SK-N-SH treated with all-trans-retinoic acid at 6 μM for 48 hours (cell line): ENCODE measurements at regions not wholly inside any gene's neighbourhood (a gene's known extent, or its start where the extent isn't known, plus 50 kb on each side); places are given as distances from the start of the nearest gene placed in this dataset.
"Not testable (repeated sequence)": the region's sequence is repeated elsewhere in the genome, so short reads cannot be mapped to it uniquely, and the experiment has no call there.

Experiments
- ATAC-seq: fragments of 200-7000 bp; cut with Tn5 transposase; 3 replicates; pipeline ENCODE4 v1.9.1; 2020; ENCODE audit warnings: mild to moderate bottlenecking, moderate library complexity
- ARNTL ChIP-seq: fragments of 450-650 bp; formaldehyde crosslinking; IDR thresholded peaks from 2 replicates; pipeline ENCODE4 v1.5.0; 2020; ENCODE audit warnings: low read depth, mild to moderate bottlenecking, moderate library complexity, borderline replicate concordance
- BACH2 ChIP-seq: fragments of 250-450 bp; sonication (Bioruptor Pico); IDR thresholded peaks from 2 replicates; pipeline ENCODE4 v1.9.0; 2021; ENCODE audit warnings: mild to moderate bottlenecking, borderline replicate concordance
- CREB5 ChIP-seq: fragments of 250-450 bp; sonication (Bioruptor Pico); IDR thresholded peaks from 2 replicates; pipeline ENCODE4 v1.5.1; 2020; ENCODE audit warnings: low read depth, mild to moderate bottlenecking, moderate library complexity
- CSDC2 ChIP-seq: fragments of 250-450 bp; sonication (Bioruptor Pico); IDR thresholded peaks from 2 replicates; pipeline ENCODE4 v1.5.0; 2020; ENCODE audit warnings: mild to moderate bottlenecking, moderate library complexity
- ESRRG ChIP-seq: fragments of 250-450 bp; sonication (Bioruptor Pico); IDR thresholded peaks from 2 replicates; pipeline ENCODE4 v1.6.1; 2021; ENCODE audit warnings: mild to moderate bottlenecking
- GLIS3 ChIP-seq: fragments of 250-450 bp; sonication (Bioruptor Pico); IDR thresholded peaks from 2 replicates; pipeline ENCODE4 v1.5.0; 2020; ENCODE audit warnings: mild to moderate bottlenecking, moderate library complexity
- ISL1 ChIP-seq: fragments of 250-450 bp; sonication (Bioruptor Pico); IDR thresholded peaks from 2 replicates; pipeline ENCODE4 v2.1.2; 2022; ENCODE audit warnings: mild to moderate bottlenecking, moderate library complexity
- OSR1 ChIP-seq: fragments of 250-450 bp; sonication (Bioruptor Pico); IDR thresholded peaks from 2 replicates; pipeline ENCODE4 v1.8.0; 2022; ENCODE audit warnings: moderate library complexity, mild to moderate bottlenecking, inconsistent platforms
- PATZ1 ChIP-seq: fragments of 250-450 bp; sonication (Bioruptor Pico); IDR thresholded peaks from 2 replicates; pipeline ENCODE4 v1.8.0; 2020; ENCODE audit warnings: mild to moderate bottlenecking, moderate library complexity, borderline replicate concordance
- POU6F1 ChIP-seq: fragments of 250-450 bp; sonication (Bioruptor Pico); IDR thresholded peaks from 2 replicates; pipeline ENCODE4 v1.8.0; 2021; ENCODE audit warnings: low read depth, mild to moderate bottlenecking, moderate library complexity, borderline replicate concordance
- PPARA ChIP-seq: fragments of 250-450 bp; sonication (Bioruptor Pico); IDR thresholded peaks from 2 replicates; pipeline ENCODE4 v1.5.0; 2020; ENCODE audit warnings: mild to moderate bottlenecking, borderline replicate concordance
- SNAI2 ChIP-seq: fragments of 250-450 bp; sonication (Bioruptor Pico); IDR thresholded peaks from 2 replicates; pipeline ENCODE4 v1.5.0; 2020; ENCODE audit warnings: mild to moderate bottlenecking, moderate library complexity
- TCF4 ChIP-seq: fragments of 250-450 bp; sonication (Bioruptor Pico); IDR thresholded peaks from 2 replicates; pipeline ENCODE4 v1.8.0; 2021; ENCODE audit warnings: mild to moderate bottlenecking, moderate library complexity, borderline replicate concordance
- TOX ChIP-seq: fragments of 250-450 bp; sonication (Bioruptor Pico); IDR thresholded peaks from 2 replicates; pipeline ENCODE4 v1.8.0; 2021; ENCODE audit warnings: mild to moderate bottlenecking, moderate library complexity, borderline replicate concordance
- TSHZ2 ChIP-seq: fragments of 250-450 bp; sonication (Bioruptor Pico); IDR thresholded peaks from 2 replicates; pipeline ENCODE4 v1.5.0; 2020; ENCODE audit warnings: mild to moderate bottlenecking, moderate library complexity
- ZC3H10 ChIP-seq: fragments of 250-450 bp; sonication (Bioruptor Pico); IDR thresholded peaks from 2 replicates; pipeline ENCODE4 v1.5.1; 2021; ENCODE audit warnings: mild to moderate bottlenecking, moderate library complexity
- ZFP3 ChIP-seq: fragments of 250-450 bp; sonication (Bioruptor Pico); IDR thresholded peaks from 2 replicates; pipeline ENCODE4 v1.5.0; 2020; ENCODE audit warnings: mild to moderate bottlenecking, moderate library complexity
- ZFP30 ChIP-seq: fragments of 450-650 bp; formaldehyde crosslinking; IDR thresholded peaks from 2 replicates; pipeline ENCODE4 v1.5.0; 2022; ENCODE audit warnings: mild to moderate bottlenecking, moderate library complexity
- ZNF565 ChIP-seq: fragments of 450-650 bp; formaldehyde crosslinking; conservative IDR thresholded peaks from 2 replicates; pipeline ENCODE4 v1.5.0; 2020; ENCODE audit warnings: low read depth, mild to moderate bottlenecking, moderate library complexity
- ZNF70 ChIP-seq: fragments of 450-650 bp; formaldehyde crosslinking; IDR thresholded peaks from 2 replicates; pipeline ENCODE4 v1.5.0; 2020; ENCODE audit warnings: mild to moderate bottlenecking, moderate library complexity
- ZNF8 ChIP-seq: fragments of 450-650 bp; formaldehyde crosslinking; IDR thresholded peaks from 2 replicates; pipeline ENCODE4 v1.5.0; 2020; ENCODE audit warnings: mild to moderate bottlenecking, moderate library complexity

GRCh38 chr11:96576383-96576782, 186.6 kb downstream of the JRKL start (continued):
- no peak for TF ChIP-seq POU6F1 (CRISPR knock-in tag)
- TF ChIP-seq ZNF70 (CRISPR knock-in tag): no peak
- TF ChIP-seq GLIS3: no peak

GRCh38 chr11:96578379-96578778, 188.6 kb downstream of the JRKL start:
- ATAC-seq: no peak
- TF ChIP-seq ZNF565 (CRISPR knock-in tag): no peak
- TF ChIP-seq ESRRG (CRISPR knock-in tag): no peak

- TF ChIP-seq ARNTL (CRISPR knock-in tag): no peak
- TF ChIP-seq TSHZ2: no peak
- no peak for TF ChIP-seq OSR1 (CRISPR knock-in tag)
- ATAC-seq: no peak
These were observed 189.8 kb downstream of the JRKL start for GRCh38 chr11:96579656-96580055.

- TF ChIP-seq ZNF8 (CRISPR knock-in tag) (no peak), GLIS3 (no peak), ZNF565 (CRISPR knock-in tag) (no peak), ZC3H10 (CRISPR knock-in tag) (no peak), ZNF70 (CRISPR knock-in tag) (no peak), ZFP3 (no peak), SNAI2 (CRISPR knock-in tag) (no peak), TOX (no peak)
- TF ChIP-seq, all 23 proteins: peak for 0
- no peak for ATAC-seq
These were observed 190.7 kb downstream of the JRKL start for GRCh38 chr11:96580476-96581040.

- not testable (repeated sequence) for ATAC-seq
These were observed 196.4 kb downstream of the JRKL start for GRCh38 chr11:96585944-96586880.

GRCh38 chr11:96588793-96589192, 199.0 kb downstream of the JRKL start:
- not testable (repeated sequence) for ATAC-seq

GRCh38 chr11:96595011-96595410, 205.2 kb downstream of the JRKL start:
- ATAC-seq: no peak
- TF ChIP-seq ESRRG (CRISPR knock-in tag) (no peak), ZNF565 (CRISPR knock-in tag) (no peak), GLIS3 (no peak), SNAI2 (CRISPR knock-in tag) (no peak), ZC3H10 (CRISPR knock-in tag) (no peak), CREB5 (no peak), BACH2 (CRISPR knock-in tag) (no peak), PPARA (no peak), CSDC2 (CRISPR knock-in tag) (no peak), POU6F1 (CRISPR knock-in tag) (no peak), OSR1 (CRISPR knock-in tag) (no peak), ISL1 (CRISPR knock-in tag) (no peak), ZNF70 (CRISPR knock-in tag) (no peak), ZFP30 (CRISPR knock-in tag) (no peak), TCF4 (no peak), ZFP3 (no peak), ARNTL (CRISPR knock-in tag) (no peak), PATZ1 (no peak)
